HEK293 (cell line): ENCODE measurements at regions not wholly inside any gene's neighbourhood (a gene's known extent, or its start where the extent isn't known, plus 50 kb on each side); places are given as distances from the start of the nearest gene placed in this dataset.

Source experiments
- CTCF ChIA-PET: fragments of 350-600 bp; formaldehyde crosslinking; extraction: SDS; loops from one replicate; lab custom pipeline; 2021; ENCODE audit warnings: antibody characterized with exemption; lab: Yijun Ruan, JAX
- POLR2A ChIA-PET: fragments of 300-600 bp; formaldehyde crosslinking; extraction: SDS; loops from one replicate; lab custom pipeline; 2020; ENCODE audit warnings: antibody characterized with exemption, inconsistent platforms; lab: Yijun Ruan, JAX
- H3K27ac ChIP-seq: fragments of 200-500 bp; sonication (Bioruptor generic); 2 replicates; pipeline ENCODE4 v1.5.1; 2014; ENCODE audit warnings: low read depth, low read length, control low read depth, inconsistent platforms; ENCODE audit errors: extremely low read depth
- H3K36me3 ChIP-seq, 2 experiments: fragments of 200-500 bp in 1 of 2; sonication (Bioruptor generic) in 1 of 2; 1 replicate in 1 of 2; 2 replicates in 1 of 2; pipeline ENCODE4 v1.5.1; 2014 to 2017; ENCODE audit warnings: inconsistent platforms in 2 of 2, low read length in 2 of 2; ENCODE audit not compliant: control insufficient read depth in 2 of 2, insufficient read depth in 1 of 2
- H3K4me1 ChIP-seq: fragments of 200-500 bp; sonication (Bioruptor generic); 2 replicates; pipeline ENCODE4 v1.5.1; 2014; ENCODE audit warnings: mild to moderate bottlenecking, low read length, inconsistent platforms; ENCODE audit not compliant: control insufficient read depth, insufficient read depth
- H3K4me3 ChIP-seq: 2 replicates; pipeline ENCODE4 v1.5.1; 2011; ENCODE audit warnings: low read depth, mild to moderate bottlenecking, control low read depth, low read length, moderate library complexity
- H3K9me3 ChIP-seq: fragments of 200-500 bp; sonication (Bioruptor generic); 2 replicates; pipeline ENCODE4 v1.5.1; 2014; ENCODE audit warnings: low read depth, low read length, inconsistent platforms; ENCODE audit not compliant: control insufficient read depth, insufficient read depth
- BCL11A ChIP-seq: fragments of 450-650 bp; formaldehyde crosslinking; IDR thresholded peaks from 2 replicates; pipeline ENCODE4 v1.5.1; 2016; ENCODE audit warnings: low read depth, missing biosample characterization, missing genetic modification characterization
- BCL6B ChIP-seq: fragments of 450-650 bp; formaldehyde crosslinking; IDR thresholded peaks from 2 replicates; pipeline ENCODE4 v1.5.1; 2017; ENCODE audit warnings: missing biosample characterization, missing genetic modification characterization
- EGR2 ChIP-seq: fragments of 450-650 bp; formaldehyde crosslinking; IDR thresholded peaks from 2 replicates; pipeline ENCODE4 v1.5.1; 2016; ENCODE audit warnings: low read depth, missing biosample characterization, missing genetic modification characterization
- PRDM4 ChIP-seq: fragments of 450-650 bp; formaldehyde crosslinking; IDR thresholded peaks from 2 replicates; pipeline ENCODE4 v1.5.1; 2017; ENCODE audit warnings: missing biosample characterization, missing genetic modification characterization
- SP7 ChIP-seq: fragments of 450-650 bp; formaldehyde crosslinking; IDR thresholded peaks from 2 replicates; pipeline ENCODE4 v1.5.1; 2016; ENCODE audit warnings: missing biosample characterization, missing genetic modification characterization
- ZBTB20 ChIP-seq: fragments of 450-650 bp; formaldehyde crosslinking; IDR thresholded peaks from 2 replicates; pipeline ENCODE4 v1.5.1; 2016; ENCODE audit warnings: missing biosample characterization, missing genetic modification characterization
- ZFP37 ChIP-seq: fragments of 450-650 bp; formaldehyde crosslinking; IDR thresholded peaks from 2 replicates; pipeline ENCODE4 v1.5.1; 2016; ENCODE audit warnings: missing biosample characterization, missing genetic modification characterization
- ZNF10 ChIP-seq: fragments of 450-650 bp; formaldehyde crosslinking; IDR thresholded peaks from 2 replicates; pipeline ENCODE4 v1.5.1; 2017; ENCODE audit warnings: missing biosample characterization, missing genetic modification characterization
- ZNF112 ChIP-seq: fragments of 450-650 bp; formaldehyde crosslinking; IDR thresholded peaks from 2 replicates; pipeline ENCODE4 v1.5.0; 2017; ENCODE audit warnings: missing biosample characterization, missing genetic modification characterization
- ZNF311 ChIP-seq: fragments of 450-650 bp; formaldehyde crosslinking; IDR thresholded peaks from 2 replicates; pipeline ENCODE4 v1.5.1; 2017; ENCODE audit warnings: missing biosample characterization, missing genetic modification characterization, borderline replicate concordance
- ZNF350 ChIP-seq: fragments of 450-650 bp; formaldehyde crosslinking; IDR thresholded peaks from 2 replicates; pipeline ENCODE4 v1.5.0; 2017; ENCODE audit warnings: missing biosample characterization, mild to moderate bottlenecking, missing genetic modification characterization
- ZNF366 ChIP-seq: fragments of 450-650 bp; formaldehyde crosslinking; conservative IDR thresholded peaks from 2 replicates; pipeline ENCODE4 v1.5.1; 2016; ENCODE audit warnings: missing biosample characterization, missing genetic modification characterization
- ZNF394 ChIP-seq: fragments of 450-650 bp; formaldehyde crosslinking; IDR thresholded peaks from 2 replicates; pipeline ENCODE4 v1.5.1; 2016; ENCODE audit warnings: missing biosample characterization, missing genetic modification characterization, mild to moderate bottlenecking, moderate library complexity, borderline replicate concordance
- ZNF416 ChIP-seq: fragments of 450-650 bp; formaldehyde crosslinking; IDR thresholded peaks from 2 replicates; pipeline ENCODE4 v1.5.1; 2016; ENCODE audit warnings: missing biosample characterization, missing genetic modification characterization
- ZNF529 ChIP-seq: fragments of 450-650 bp; formaldehyde crosslinking; IDR thresholded peaks from 2 replicates; pipeline ENCODE4 v1.5.1; 2017; ENCODE audit warnings: missing genetic modification characterization, missing biosample characterization; ENCODE audit not compliant: insufficient replicate concordance
- ZNF558 ChIP-seq: fragments of 450-650 bp; formaldehyde crosslinking; IDR thresholded peaks from 2 replicates; pipeline ENCODE4 v1.5.1; 2016; ENCODE audit warnings: missing biosample characterization, missing genetic modification characterization
- ZNF600 ChIP-seq: fragments of 450-650 bp; formaldehyde crosslinking; IDR thresholded peaks from 2 replicates; pipeline ENCODE4 v1.5.1; 2016; ENCODE audit warnings: missing biosample characterization, missing genetic modification characterization
- ZNF670 ChIP-seq: fragments of 450-650 bp; formaldehyde crosslinking; IDR thresholded peaks from 2 replicates; pipeline ENCODE4 v1.5.1; 2016; ENCODE audit warnings: missing biosample characterization, missing genetic modification characterization, low read depth
- ZNF692 ChIP-seq: fragments of 450-650 bp; formaldehyde crosslinking; IDR thresholded peaks from 2 replicates; pipeline ENCODE4 v1.5.1; 2016; ENCODE audit warnings: missing biosample characterization, missing genetic modification characterization
- ZNF76 ChIP-seq: fragments of 450-650 bp; formaldehyde crosslinking; IDR thresholded peaks from 2 replicates; pipeline ENCODE4; 2016; ENCODE audit warnings: low read depth, missing biosample characterization, missing genetic modification characterization, borderline replicate concordance
- ZNF785 ChIP-seq: fragments of 450-650 bp; formaldehyde crosslinking; IDR thresholded peaks from 2 replicates; pipeline ENCODE4 v1.5.1; 2016; ENCODE audit warnings: missing biosample characterization, missing genetic modification characterization
- ZNF843 ChIP-seq: fragments of 450-650 bp; formaldehyde crosslinking; IDR thresholded peaks from 2 replicates; pipeline ENCODE4 v1.5.1; 2016; ENCODE audit warnings: missing biosample characterization, missing genetic modification characterization

GRCh38 chr18:73787316-73787715, 360.3 kb downstream of the FBXO15 start:
- Histone ChIP-seq H3K36me3 (no peaks in the 10 kb centered on the region), H3K4me1 (no peaks in the 10 kb centered on the region), H3K9me3 (no peaks in the 10 kb centered on the region), H3K4me3 (no peak overlapping the region), H3K27ac (no peak overlapping the region)
- ChIA-PET POLR2A (no interaction called here), CTCF (no interaction called here)
- TF ChIP-seq ZNF692 (tag by site-specific recombination) (no peak), BCL6B (tag by site-specific recombination) (no peak), ZNF350 (no peak), ZNF529 (tag by site-specific recombination) (no peak), ZNF10 (tag by site-specific recombination) (no peak), PRDM4 (tag by site-specific recombination) (no peak), ZNF394 (tag by site-specific recombination) (no peak), ZNF76 (tag by site-specific recombination) (no peak), ZBTB20 (tag by site-specific recombination) (no peak), ZNF112 (no peak), ZNF843 (no peak)
- TF ChIP-seq, all 188 proteins: peak for 0

- H3K4me3 ChIP-seq: no peak overlapping the region
- H3K27ac ChIP-seq: no peak overlapping the region
- no peaks in the 10 kb centered on the region for H3K36me3 ChIP-seq
- ChIA-PET CTCF (interaction anchor here (0.6 kb wide), 1 partner anchor 538 kb away, joined by 5 read pairs; no protein-coding TSS in a partner anchor), POLR2A (no interaction called here)
- no peak for TF ChIP-seq EGR2 (tag by site-specific recombination)
- TF ChIP-seq ZNF76 (tag by site-specific recombination): no peak
- TF ChIP-seq ZNF558 (tag by site-specific recombination): no peak
- TF ChIP-seq BCL11A: no peak
- no peak for TF ChIP-seq ZNF600 (tag by site-specific recombination)
- TF ChIP-seq ZNF670 (tag by site-specific recombination): no peak
- no peak for TF ChIP-seq ZNF311 (tag by site-specific recombination)
- no peak for TF ChIP-seq SP7
- no peak for TF ChIP-seq ZNF416 (tag by site-specific recombination)
- no peak for TF ChIP-seq ZNF366 (tag by site-specific recombination)
- no peak for TF ChIP-seq ZFP37 (tag by site-specific recombination)
- no peak for TF ChIP-seq ZNF785 (tag by site-specific recombination)
- no peaks in the 10 kb centered on the region for H3K9me3 ChIP-seq
- no peaks in the 10 kb centered on the region for H3K4me1 ChIP-seq
Measured at GRCh38 chr18:73785300-73785699, 362.3 kb downstream of the FBXO15 start.
